HG03342 (cell line): ENCODE measurements at regions not wholly inside any gene's neighbourhood (a gene's known extent, or its start where the extent isn't known, plus 50 kb on each side); places are given as distances from the start of the nearest gene placed in this dataset.
"Not testable (repeated sequence)": the region's sequence is repeated elsewhere in the genome, so short reads cannot be mapped to it uniquely, and the experiment has no call there.

Experiments
- ATAC-seq: cut with Tn5 transposase; IDR thresholded peaks from one replicate; pipeline ENCODE4 v1.9.1; 2021; ENCODE audit warnings: mild to moderate bottlenecking, moderate library complexity; ENCODE audit not compliant: unreplicated experiment

DNA sequence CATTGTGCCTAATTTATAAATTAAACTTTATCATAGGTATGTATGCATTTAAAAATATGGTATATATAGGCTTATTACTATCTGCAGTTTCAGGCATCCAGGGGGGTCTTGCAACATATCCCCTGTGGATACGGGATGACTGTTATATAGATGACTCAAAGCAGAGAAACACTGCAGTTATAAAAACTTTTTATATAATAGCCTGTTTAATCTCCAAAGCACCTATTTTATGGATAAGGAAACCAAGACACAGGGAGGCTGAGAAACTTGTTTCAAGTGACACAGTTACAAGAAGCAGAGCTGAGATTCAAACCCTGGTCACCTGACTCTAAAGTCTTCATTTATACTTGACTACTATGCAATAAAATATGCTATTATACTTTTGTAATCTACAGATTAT is 897.7 kb downstream of the KCNA4 start:
- no peak for ATAC-seq

DNA sequence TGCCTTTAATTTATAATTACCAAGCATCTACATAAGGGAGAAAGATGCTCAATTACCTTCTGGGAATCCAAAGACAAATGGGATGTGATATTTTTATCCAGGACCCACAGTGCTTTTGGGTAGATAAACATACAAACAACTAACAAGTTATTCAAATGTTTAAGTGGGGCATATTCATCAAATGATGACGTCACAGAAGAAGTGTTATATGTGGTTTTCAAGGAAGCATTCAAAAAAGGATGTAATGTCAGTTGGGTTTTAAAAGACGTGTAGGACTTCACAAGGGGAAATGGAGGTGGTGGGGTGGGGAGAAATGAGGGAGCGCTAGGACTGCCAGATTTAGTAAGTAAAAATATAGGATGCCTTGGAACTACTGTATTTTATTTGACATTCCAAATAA is 915.9 kb downstream of the KCNA4 start:
- ATAC-seq: no peak

DNA sequence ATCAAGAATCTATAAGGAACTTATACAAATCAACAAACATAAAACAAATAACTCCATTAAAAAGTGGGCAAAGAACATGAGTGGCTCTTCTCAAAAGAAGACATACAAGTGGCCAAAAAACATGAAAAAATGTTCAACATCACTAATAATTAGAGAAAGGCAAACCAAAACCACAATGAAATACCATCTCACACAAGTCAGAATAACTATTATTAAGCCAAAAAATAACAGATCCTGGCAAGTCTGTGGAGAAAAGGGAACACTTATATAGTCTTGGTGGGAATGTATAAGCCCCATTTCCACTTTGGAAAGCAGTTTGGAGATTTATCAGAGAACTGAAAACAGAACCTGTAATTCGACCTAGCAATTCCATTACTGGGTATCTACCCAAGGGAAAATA is 921.0 kb downstream of the KCNA4 start:
- ATAC-seq: no peak

DNA sequence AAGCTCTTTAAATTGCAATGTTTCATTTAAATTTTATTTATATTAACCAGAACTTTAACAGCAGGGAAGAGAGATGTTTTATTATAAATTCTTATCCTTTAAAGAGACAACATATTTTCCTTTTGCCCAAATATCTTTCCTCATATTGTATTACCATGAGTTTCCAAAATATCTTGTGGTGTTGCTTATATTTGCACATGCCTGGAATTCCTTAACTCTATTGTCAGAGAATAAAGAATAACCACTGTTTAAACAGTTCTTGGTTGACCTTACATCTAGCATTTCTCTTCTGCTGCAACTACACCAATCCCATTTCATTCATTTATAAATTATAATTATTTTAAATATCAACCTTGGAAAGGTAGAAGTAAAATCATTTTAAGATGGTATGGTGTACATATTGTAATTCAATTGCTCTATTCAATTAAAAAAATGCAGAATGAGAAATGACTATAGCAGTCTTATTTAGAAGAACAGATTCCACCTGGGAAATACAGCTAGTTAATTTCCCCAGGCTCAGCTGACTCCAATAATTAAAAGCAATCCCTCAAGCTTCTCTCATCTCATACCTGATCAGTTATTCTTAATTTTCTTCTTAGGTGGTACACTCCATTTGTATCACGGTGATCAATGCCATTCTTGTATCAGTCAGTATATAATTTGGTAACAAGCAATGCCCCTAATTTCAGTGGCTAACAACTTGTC is 923.3 kb downstream of the KCNA4 start:
- ATAC-seq: no peak

DNA sequence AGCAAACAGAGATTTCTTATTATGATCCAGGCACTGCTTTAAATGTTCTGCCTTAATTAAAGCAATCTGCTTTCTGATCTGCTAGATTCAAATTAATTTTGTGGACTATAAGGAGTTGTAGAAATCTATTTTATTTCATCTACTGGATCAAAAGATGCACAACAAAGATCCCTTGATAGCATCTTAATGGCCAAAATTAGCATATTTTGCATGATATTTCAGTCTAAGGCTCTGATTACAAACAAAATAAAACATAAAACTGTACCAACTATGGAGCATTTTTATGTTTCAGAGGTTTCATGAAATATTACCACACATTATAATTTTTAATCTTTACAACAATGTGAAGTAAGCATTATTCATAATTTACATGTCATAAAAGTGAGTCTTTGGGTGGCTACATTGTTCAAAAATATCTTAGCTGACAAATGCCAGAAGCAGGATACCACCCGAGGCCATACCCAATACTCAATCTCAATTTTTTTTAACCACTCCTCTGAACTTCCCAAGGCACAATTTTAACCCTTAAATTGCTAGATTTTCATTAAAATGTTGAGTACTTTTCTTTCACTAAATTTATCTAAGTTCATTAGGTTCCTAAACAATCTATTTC is 929.5 kb downstream of the KCNA4 start:
- ATAC-seq: no peak

DNA sequence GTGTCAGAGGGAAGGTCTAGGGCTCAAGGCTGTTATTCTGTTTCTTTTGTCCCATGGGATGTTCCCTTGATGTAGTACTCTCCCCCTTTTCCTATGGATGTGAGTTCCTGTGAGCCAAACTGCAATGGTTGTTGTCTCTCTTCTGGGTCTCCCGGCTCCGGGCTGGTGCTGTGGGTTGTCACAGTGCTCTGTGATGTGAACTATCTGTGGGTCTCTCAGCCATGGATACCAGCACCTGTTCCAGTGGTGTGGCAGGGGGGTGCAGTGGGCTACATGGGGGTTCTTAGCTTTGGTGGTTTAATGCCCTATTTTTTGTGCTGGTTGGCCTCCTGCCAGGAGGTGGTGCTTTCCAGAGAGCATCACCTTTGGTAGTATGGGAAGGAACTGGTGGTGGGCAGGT is 941.1 kb downstream of the KCNA4 start:
- ATAC-seq: no peak

DNA sequence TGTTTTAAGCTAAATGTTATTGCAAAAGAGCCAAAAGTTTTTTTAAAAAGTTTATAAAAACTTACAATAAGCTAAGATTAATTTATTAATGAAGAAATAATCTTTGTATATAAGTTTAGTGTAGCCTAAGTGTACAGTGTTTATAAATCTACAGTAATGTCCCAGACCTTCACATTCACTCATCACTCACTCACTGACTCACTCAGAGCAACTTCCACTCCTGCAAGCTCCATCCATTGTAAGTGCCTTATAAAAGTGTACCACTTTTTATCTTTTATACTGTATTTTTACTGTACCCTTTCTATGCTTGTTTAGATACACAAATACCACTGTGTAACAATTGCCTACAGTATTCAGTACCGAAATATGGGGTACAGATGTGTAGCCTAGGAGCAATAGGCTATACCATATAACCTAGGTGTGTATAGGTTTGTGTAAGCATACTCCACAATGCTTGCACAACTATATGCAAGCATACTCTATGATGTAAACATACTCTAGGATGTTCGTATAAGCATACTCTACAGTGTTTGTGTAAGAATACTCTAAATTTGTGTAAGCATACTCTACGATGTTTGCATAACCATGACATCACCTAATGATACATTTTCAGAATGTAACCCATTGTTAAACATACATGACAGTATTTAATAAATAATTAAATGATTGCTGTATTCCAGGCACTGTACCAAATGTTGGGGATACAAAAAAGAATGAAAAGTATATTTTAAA is 953.0 kb downstream of the KCNA4 start:
- no peak for ATAC-seq

DNA sequence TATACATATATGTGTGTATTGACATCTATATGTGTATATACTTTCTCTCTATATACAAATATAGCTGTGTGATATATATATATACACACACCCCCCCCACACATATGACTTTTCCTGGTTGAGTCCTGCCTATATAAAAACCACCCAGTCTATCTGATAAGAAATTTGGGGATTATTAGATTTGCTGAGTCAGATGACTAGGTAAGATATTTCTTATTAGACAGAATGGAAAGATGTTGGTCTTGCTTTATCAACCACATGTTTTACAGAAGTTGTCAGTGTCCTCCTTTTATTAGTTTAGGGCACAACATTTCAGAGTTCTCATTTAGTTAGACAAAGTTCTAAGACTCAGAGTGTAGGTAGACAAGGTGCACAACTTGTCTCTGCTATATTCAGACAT is 953.3 kb downstream of the METTL15 start:
- no peak for ATAC-seq

DNA sequence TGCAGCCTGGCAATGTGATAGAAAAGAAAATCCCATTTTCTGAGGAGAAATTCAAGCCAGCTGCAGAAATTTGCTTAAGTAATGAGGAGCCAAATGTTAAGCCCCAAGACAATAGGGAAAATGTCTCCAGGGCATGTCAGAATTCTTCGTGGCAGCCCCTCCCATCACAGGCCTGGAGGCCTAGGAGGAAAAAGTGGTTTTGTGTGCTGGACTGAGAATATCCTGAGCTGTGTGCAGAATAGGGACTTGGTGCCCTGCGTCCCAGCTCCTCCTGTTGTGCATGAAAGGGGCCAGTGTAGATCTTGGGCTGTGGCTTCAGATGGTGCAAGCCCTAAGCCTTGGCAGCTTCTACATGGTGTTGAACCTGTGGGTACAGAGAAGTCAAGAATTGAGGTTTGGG is 948.3 kb downstream of the METTL15 start:
- ATAC-seq: not testable (repeated sequence)

DNA sequence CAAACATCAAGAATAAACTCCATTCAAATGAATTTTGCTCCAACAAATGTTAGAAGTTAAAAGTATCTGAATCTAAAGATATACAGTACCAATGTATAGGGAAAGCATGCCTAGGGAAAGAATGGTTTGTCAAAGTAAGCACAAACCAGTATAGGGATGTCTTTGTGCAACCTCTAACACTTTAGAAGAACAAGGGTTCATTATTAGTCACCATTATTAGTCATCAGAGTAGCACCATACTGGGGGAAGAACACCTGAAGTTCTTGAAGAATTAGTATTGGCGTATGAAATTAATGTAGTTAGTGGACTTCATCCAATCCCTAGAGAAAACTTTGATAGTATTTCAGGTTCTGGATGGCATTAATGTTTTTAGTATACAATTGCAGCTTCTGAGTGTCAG is 943.7 kb downstream of the METTL15 start:
- no peak for ATAC-seq

DNA sequence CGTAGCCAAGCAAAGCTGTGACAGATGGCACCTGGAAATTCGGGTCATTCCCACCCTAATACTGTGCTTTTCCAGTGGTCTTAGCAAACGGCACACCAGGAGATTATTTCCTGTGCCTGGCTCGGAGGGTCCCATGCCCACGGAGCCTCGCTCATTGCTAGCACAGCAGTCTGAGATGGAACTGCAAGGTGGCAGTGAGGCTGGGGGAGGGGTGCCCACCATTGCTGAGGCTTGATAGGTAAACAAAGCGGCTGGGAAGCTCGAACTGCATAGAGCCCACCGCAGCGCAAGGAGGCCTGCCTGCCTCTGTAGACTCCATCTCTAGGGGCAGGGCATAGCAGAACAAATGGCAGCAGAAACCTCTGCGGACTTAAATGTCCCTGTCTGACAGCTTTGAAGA is 942.8 kb downstream of the METTL15 start:
- ATAC-seq: not testable (repeated sequence)

DNA sequence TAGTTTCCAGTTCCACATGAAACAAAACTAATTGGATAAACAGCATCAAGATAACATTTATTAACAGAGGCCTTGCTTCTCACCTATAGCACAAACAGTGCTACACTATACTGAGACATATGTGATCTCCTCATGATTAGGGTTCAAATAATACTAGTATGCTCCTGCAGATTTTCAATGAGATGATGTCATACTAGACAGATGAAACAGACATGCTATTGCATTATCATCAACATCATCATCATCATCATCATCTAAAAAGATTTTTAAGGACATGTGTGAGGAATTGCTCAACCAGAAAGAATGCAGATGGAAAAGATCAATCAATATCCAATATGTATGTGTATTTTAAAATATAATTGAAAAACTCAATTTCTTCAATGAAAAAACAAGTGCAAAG is 932.3 kb downstream of the METTL15 start:
- ATAC-seq: no peak

DNA sequence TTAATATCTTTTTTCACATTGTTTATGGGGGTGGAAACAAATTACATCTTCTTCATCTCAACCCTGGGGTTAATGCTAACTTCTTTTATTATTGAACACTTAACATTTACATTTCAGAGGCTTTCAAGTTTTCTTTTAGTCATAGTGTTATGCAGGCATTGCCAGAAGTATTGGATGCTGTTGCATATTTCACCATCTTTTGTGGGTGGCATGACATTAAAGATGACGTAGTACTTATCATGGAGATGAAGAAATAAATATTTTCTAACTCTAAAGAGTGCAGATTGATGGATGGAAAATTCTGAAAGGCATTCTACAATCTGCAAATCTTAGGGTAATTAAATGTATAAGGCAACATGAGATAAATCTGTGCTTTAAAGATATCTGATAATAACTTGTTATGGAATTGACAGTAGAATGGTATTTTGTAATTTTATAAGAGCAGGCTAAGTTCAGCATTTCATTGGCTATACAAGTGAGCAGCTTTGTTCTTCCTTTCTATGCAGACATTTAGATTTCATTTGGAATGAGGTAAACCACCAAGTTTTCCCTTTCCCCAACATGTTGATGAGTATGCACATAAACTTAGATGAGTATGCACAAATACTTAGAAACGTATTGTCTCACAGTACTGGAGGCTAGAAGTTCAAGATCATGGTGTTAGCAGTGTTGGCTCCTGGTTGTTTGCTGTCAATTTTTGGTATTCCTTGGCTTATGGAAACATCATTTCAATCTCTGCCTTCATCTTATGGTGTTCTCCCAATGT is 924.4 kb downstream of the METTL15 start:
- no peak for ATAC-seq

DNA sequence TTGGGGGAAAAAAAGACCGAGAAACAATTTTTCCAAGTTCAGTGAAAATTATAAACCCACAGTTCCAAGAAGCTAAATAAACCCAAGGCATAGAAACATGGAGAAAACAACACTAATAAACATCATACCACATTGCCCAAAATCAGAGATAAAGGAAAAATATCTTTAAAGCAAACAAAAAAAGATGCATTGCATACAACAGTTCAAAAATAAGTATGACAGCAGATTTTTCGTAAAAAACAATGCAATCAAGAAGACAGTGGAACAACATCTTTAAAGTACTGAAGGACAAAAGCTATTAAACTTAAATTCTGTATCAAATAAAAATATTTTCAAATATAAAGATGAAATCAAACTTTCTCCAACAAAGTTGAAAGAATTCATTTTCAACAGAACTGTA is 921.3 kb downstream of the METTL15 start:
- no peak for ATAC-seq

DNA sequence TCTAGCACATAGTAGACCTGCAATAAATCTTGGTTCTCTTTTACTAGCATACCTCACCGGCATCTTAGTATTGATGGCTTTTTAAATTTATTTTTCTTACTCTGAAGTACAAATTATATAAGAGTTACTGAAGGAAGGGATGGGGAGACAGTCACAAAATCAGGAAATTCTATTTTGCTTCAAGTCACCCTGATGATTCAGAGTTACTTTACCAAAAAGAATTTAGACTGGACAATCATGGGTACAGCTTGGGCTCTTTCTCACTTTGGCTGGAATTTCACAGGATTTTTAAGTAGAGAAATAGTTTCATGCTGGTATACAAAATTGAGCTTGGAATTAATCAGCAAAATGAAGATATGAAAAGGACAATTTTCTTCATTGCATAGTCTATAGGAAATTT is 919.2 kb downstream of the METTL15 start:
- ATAC-seq: no peak

DNA sequence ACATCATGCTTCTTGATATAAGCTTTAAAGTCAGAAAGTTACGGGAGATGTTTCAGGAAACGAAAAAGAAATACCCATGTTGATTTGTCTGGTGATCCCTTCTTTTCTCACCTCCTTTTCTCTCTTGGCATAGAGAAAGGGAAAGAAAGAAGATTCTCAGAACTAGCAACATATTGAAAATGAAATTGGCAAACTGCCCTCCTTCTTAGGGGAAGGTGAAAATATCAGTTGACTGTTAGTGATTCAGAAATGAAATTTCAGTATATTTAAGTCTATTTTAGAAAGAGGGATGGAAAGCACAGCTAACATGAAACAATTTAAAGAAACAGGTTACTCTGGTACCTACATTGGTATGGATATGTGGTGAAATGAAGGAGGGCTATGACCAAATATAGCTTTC is 918.1 kb downstream of the METTL15 start:
- ATAC-seq: no peak

DNA sequence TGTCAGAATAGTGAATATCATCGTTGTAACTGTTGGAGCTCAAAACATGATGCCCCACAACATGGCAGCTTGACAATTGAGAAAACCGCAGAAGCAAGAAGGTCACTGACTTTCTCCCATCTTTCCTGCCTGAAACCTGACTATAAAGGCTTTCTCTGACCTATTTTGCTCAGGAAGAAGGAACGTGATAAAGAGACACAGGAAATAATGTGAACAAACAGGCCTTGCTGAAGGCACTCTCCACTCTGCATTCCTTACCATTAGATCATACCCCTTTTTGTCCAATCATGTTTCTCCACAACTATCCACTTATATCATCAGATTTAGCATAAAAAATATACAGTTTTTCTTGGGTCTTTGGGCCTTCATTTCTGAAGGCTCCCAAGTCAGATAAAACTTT is 916.8 kb downstream of the METTL15 start:
- ATAC-seq: no peak

DNA sequence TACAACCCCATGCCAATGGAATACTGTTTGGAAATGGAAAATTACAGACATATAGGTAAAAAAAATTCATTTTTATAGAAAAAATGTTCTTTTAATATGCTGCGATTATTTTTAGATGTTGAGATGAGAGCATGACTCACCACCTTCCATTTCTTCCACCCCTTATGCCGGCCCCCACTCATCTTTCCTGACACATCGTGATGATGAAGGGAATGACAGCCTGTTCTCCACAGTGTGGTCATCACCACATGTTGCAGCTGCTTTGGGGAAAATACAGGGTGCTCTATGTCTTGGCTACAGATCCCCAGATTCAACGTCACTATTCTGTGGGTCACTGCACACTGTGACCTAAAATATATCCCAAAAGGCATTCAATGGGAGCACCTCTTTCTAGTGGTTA is 916.2 kb downstream of the METTL15 start:
- ATAC-seq: no peak

DNA sequence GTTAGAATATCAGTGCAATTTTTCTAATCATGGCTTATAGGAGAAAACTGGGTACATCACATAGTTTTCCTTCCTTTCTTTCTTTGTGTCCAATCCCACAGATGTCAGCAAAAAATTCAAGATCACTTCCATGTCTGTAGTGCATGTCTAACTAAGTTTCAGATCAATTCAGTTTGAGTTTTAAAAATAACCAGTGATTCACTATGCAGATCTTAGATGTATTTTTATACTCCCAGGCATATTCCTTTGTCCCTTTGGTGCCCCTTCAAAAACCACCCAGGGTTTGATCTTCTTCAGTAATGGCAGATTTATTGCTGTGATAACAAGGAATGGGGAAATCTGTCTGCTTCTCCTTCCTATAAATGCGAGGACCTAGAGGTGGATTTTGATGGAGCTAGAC is 915.6 kb downstream of the METTL15 start:
- no peak for ATAC-seq

DNA sequence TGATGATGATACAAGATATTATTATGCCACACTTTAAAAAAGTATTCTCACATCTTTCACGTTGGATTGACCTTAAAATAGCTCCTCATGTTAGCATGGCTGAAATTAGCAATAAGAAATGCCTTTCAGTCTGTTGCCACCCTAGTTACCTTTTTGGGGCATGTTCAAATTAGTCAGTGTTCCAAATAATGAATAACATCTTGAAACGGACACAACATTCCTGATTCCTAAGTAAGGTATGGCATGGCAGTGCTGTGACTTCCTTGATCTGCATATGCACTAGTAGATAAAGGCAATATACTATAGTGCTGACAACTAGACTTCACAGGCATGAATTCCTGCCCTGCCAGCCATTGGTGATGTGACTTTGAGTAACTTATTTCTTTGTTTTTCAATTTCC is 914.5 kb downstream of the METTL15 start:
- ATAC-seq: no peak

DNA sequence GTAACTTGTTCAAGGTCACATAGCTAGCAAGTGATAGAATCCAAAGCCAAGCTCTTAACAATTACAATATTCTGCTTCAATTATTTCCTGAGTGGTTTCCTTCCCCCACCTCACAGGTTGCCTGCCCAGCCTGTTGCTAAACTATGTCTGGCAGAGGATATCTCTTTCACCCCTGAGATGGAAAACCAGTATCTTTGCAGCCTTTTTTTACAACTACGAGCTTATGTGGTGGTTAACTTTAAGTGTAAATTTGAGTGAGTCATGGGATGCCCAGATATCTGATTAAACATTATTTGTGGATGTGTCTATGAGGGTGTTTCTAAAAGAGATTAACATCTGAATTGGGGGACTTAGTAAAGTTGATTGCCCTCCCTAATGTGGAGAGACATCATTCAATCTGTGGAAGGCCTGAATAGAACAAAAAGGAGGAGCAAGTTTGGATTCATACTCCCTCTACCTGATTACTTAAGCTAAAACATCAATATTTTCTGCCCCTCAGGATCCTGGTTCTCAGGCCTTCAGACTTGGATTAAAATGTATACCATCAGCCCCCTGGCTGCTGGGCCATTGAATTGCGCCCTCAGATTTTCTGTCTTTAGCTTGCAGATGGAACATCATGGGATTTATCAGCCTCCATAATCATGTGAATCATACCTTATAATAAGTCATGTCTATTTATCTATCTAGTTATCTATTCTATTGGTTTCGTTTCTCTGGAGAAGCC is 911.9 kb downstream of the METTL15 start:
- ATAC-seq: no peak
